K562 (cell line): ENCODE measurements at regions not wholly inside any gene's neighbourhood (a gene's known extent, or its start where the extent isn't known, plus 50 kb on each side); places are given as distances from the start of the nearest gene placed in this dataset.

Experiments used
- ATAC-seq: fragments of 200-7000 bp; cut with Tn5 transposase; 3 replicates; pipeline ENCODE4 v1.9.1; 2020; ENCODE audit warnings: moderate library complexity
- BruUV-seq: library from RNA; stranded (reverse); fragments of 400-500 nt; replicated peaks from 2 replicates; lab custom pipeline; 2021; lab: Mats Ljungman, UMichigan
- CTCF ChIA-PET: fragments of 300-600 bp; formaldehyde crosslinking; extraction: SDS; loops from one replicate; lab custom pipeline; 2021; ENCODE audit warnings: low intra/inter-chr PET ratio; lab: Yijun Ruan, JAX
- POLR2A ChIA-PET: fragments of 300-600, 350-650 bp; sonication (Branson Sonifier 250); formaldehyde crosslinking; extraction: SDS; loops from one replicate; lab custom pipeline; 2021; ENCODE audit warnings: antibody characterized with exemption, inconsistent platforms; lab: Yijun Ruan, JAX
- DNase-seq, 4 experiments: peaks; one replicate each; pipeline versions ENCODE4 v3.0.0 to v3.0.0-alpha.2; 2011 to 2018; ENCODE audit warnings: low spot score in 3 of 4, mixed read lengths in 3 of 4; ENCODE audit errors: extremely low read depth in 1 of 4
- FAIRE-seq: peaks from 2 replicates; lab custom pipeline; 2011; peaks lifted over from hg19 to GRCh38; lab: Jason Lieb, UNC
- H2AFZ ChIP-seq: 2 replicates; pipeline ENCODE4 v1.6.0; 2011; ENCODE audit warnings: low read depth, low read length, control low read depth, inconsistent platforms
- H3K27ac ChIP-seq: fragments of 200-600 bp; 3 replicates; pipeline ENCODE4 v1.8.0; 2011; ENCODE audit warnings: low read depth, mild to moderate bottlenecking, control low read depth, inconsistent platforms, low read length, moderate library complexity, mixed read lengths; ENCODE audit errors: extremely low read depth
- H3K27me3 ChIP-seq, 2 experiments: fragments of 300-600 bp in 1 of 2; 2 replicates in 1 of 2; 3 replicates in 1 of 2; pipeline versions ENCODE4 v1.6.0 to v1.8.0; 2011; ENCODE audit warnings: inconsistent platforms in 2 of 2, low read length in 2 of 2, mild to moderate bottlenecking in 1 of 2, mixed read lengths in 1 of 2, moderate library complexity in 1 of 2; ENCODE audit not compliant: control insufficient read depth in 2 of 2, insufficient read depth in 2 of 2
- H3K36me3 ChIP-seq: fragments of 300-600 bp; 3 replicates; pipeline ENCODE4 v1.8.0; 2011; ENCODE audit warnings: mild to moderate bottlenecking, low read length, inconsistent platforms; ENCODE audit not compliant: control insufficient read depth, insufficient read depth
- H3K4me1 ChIP-seq, 2 experiments: fragments of 200-600 bp in 1 of 2; replicated peaks in 1 of 2; 2 replicates in 1 of 2; 3 replicates in 1 of 2; pipeline versions ENCODE4 v1.5.1 to v1.8.0; 2011; ENCODE audit warnings: inconsistent platforms in 2 of 2, low read length in 2 of 2, mild to moderate bottlenecking in 1 of 2, mixed read lengths in 1 of 2, moderate library complexity in 1 of 2; ENCODE audit not compliant: control insufficient read depth in 2 of 2, insufficient read depth in 2 of 2
- H3K4me2 ChIP-seq: 2 replicates; pipeline ENCODE4 v1.6.1; 2011; ENCODE audit warnings: low read length, control low read depth, inconsistent platforms, mixed read lengths; ENCODE audit not compliant: insufficient read depth
- H3K4me3 ChIP-seq: fragments of 200-600 bp; sonication (generic), shearing (Covaris generic); 2 replicates; pipeline ENCODE4 v1.5.1; 2016; ENCODE audit warnings: control low read depth, inconsistent platforms
- H3K79me2 ChIP-seq: fragments of 200-600 bp; 3 replicates; pipeline ENCODE4 v1.8.0; 2011; ENCODE audit warnings: low read length, inconsistent platforms; ENCODE audit not compliant: control insufficient read depth, insufficient read depth
- H3K9ac ChIP-seq, 2 experiments: 2 replicates each; pipeline versions ENCODE4 v1.6.0 to v1.6.1; 2011; ENCODE audit warnings: low read depth in 2 of 2, low read length in 2 of 2, control low read depth in 1 of 2, inconsistent platforms in 1 of 2, mild to moderate bottlenecking in 1 of 2, mixed read lengths in 1 of 2; ENCODE audit not compliant: insufficient read depth in 1 of 2
- H3K9me1 ChIP-seq: one replicate; pipeline ENCODE4 v1.6.0; 2011; ENCODE audit warnings: inconsistent platforms, mild to moderate bottlenecking, low read length, moderate library complexity; ENCODE audit not compliant: control insufficient read depth, insufficient read depth
- H3K9me3 ChIP-seq: replicated peaks from 2 replicates; pipeline ENCODE4 v1.5.1; 2011; ENCODE audit warnings: low read depth, low read length, inconsistent platforms; ENCODE audit not compliant: control insufficient read depth, insufficient read depth
- H4K20me1 ChIP-seq: replicated peaks from 2 replicates; pipeline ENCODE4 v1.6.1; 2011; ENCODE audit warnings: low read length, inconsistent platforms, mixed read lengths; ENCODE audit not compliant: control insufficient read depth, insufficient read depth
- DACH1 ChIP-seq: fragments of 450-650 bp; IDR thresholded peaks from 2 replicates; pipeline ENCODE4 v1.6.1; 2018; ENCODE audit not compliant: partially characterized antibody
- FOXP1 ChIP-seq: sonication (generic); formaldehyde crosslinking; IDR thresholded peaks from 2 replicates; pipeline ENCODE4 v1.8.0; 2022; ENCODE audit warnings: mild to moderate bottlenecking, missing genetic modification reagents
- HDAC8 ChIP-seq: fragments of 450-650 bp; IDR thresholded peaks from 2 replicates; pipeline ENCODE4 v1.6.1; 2016; ENCODE audit warnings: mild to moderate bottlenecking, missing genetic modification characterization, moderate library complexity, missing compliant biosample characterization
- KLF6 ChIP-seq: fragments of 250-450 bp; sonication (Bioruptor Pico); IDR thresholded peaks from 2 replicates; pipeline ENCODE4 v1.4.0; 2020; ENCODE audit warnings: mild to moderate bottlenecking, moderate library complexity, borderline replicate concordance
- MYBL2 ChIP-seq, 2 experiments: fragments of 450-650 bp in 1 of 2; sonication (generic) in 1 of 2; formaldehyde crosslinking in 1 of 2; IDR thresholded peaks; 2 replicates each; pipeline versions ENCODE4 v1.6.1 to v1.8.1; 2017 to 2022; ENCODE audit warnings: borderline replicate concordance in 1 of 2, inconsistent platforms in 1 of 2, low read depth in 1 of 2, mild to moderate bottlenecking in 1 of 2, missing genetic modification reagents in 1 of 2, moderate library complexity in 1 of 2
- NELFE ChIP-seq: IDR thresholded peaks from 2 replicates; pipeline ENCODE4 v1.6.1; 2011; ENCODE audit warnings: mild to moderate bottlenecking; ENCODE audit not compliant: insufficient read depth, insufficient read length
- NR4A1 ChIP-seq, 2 experiments: fragments of 250-450 bp in 1 of 2; fragments of 450-650 bp in 1 of 2; sonication (Bioruptor Pico) in 1 of 2; IDR thresholded peaks; 2 replicates each; pipeline versions ENCODE4 v1.4.0 to v1.6.1; 2016 to 2020; ENCODE audit warnings: mild to moderate bottlenecking in 2 of 2, missing compliant biosample characterization in 1 of 2, missing genetic modification characterization in 1 of 2, moderate library complexity in 1 of 2
- PHB2 ChIP-seq: fragments of 450-650 bp; IDR thresholded peaks from 2 replicates; pipeline ENCODE4 v1.6.1; 2017; ENCODE audit warnings: low read depth
- RBM14 ChIP-seq: fragments of 200-400 bp; formaldehyde crosslinking; IDR thresholded peaks from 2 replicates; pipeline ENCODE4 v1.6.1; 2018; ENCODE audit warnings: low read depth, mild to moderate bottlenecking, low read length, moderate library complexity, borderline replicate concordance; ENCODE audit not compliant: insufficient read depth
- RFX1 ChIP-seq: fragments of 450-650 bp; IDR thresholded peaks from 2 replicates; pipeline ENCODE4 v1.6.1; 2016; ENCODE audit warnings: mild to moderate bottlenecking, moderate library complexity
- RUNX1 ChIP-seq: sonication (generic); IDR thresholded peaks from 2 replicates; pipeline ENCODE4 v1.6.1; 2016; ENCODE audit warnings: antibody characterized with exemption, low read depth
- TCF7 ChIP-seq: sonication (generic); IDR thresholded peaks from 2 replicates; pipeline ENCODE4 v1.6.1; 2016; ENCODE audit warnings: antibody characterized with exemption, borderline replicate concordance
- XRCC3 ChIP-seq: fragments of 450-650 bp; IDR thresholded peaks from 2 replicates; pipeline ENCODE4 v1.6.1; 2017; ENCODE audit warnings: mild to moderate bottlenecking, moderate library complexity
- ZFP36 ChIP-seq: fragments of 150-350 bp; IDR thresholded peaks from 2 replicates; pipeline ENCODE4 v1.6.1; 2018; ENCODE audit warnings: low read length, low read depth; ENCODE audit not compliant: partially characterized antibody
- ZNF134 ChIP-seq: fragments of 250-450 bp; sonication (Bioruptor Pico); conservative IDR thresholded peaks from 2 replicates; pipeline ENCODE4 v1.4.0; 2020
- ZNF253 ChIP-seq: fragments of 250-450 bp; sonication (Bioruptor Pico); conservative IDR thresholded peaks from 2 replicates; pipeline ENCODE4 v1.6.1; 2021; ENCODE audit warnings: mild to moderate bottlenecking
- ZNF311 ChIP-seq: fragments of 250-450 bp; sonication (Bioruptor Pico); IDR thresholded peaks from 2 replicates; pipeline ENCODE4 v1.4.0; 2020; ENCODE audit warnings: mild to moderate bottlenecking, moderate library complexity
- WGBS: fragments of 100-300 bp; shearing (Covaris generic); methylation state at CpG from one replicate; pipeline ENCODE4 v1.1.6; 2016; ENCODE audit warnings: low coverage, mixed read lengths; ENCODE audit not compliant: insufficient coverage; ENCODE audit errors: missing lambda C conversion rate; 5-methylcytosine and 5-hydroxymethylcytosine counted together
- in situ Hi-C: fragments of 300-500 bp; cut with MboI; formaldehyde crosslinking; loops from 4 replicates; pipeline ENCODE4 v1.15.0; 2018; ENCODE audit warnings: inconsistent platforms, mixed read lengths
- intact Hi-C: fragments of 100-400 bp; cut with micrococcal nuclease; formaldehyde crosslinking; loops from 2 replicates; pipeline ENCODE4 v1.14.2; 2022
- TF ChIP-seq, protein P1 (sequence below): fragments of 450-650 bp; formaldehyde crosslinking; IDR thresholded peaks from 2 replicates; pipeline ENCODE4 v1.4.0; 2020; ENCODE audit warnings: mild to moderate bottlenecking, moderate library complexity
- TF ChIP-seq, protein P2 (sequence below), 2 experiments: fragments of 200-800 bp in 1 of 2; sonication (Bioruptor generic) in 1 of 2; sonication (generic) in 1 of 2; formaldehyde crosslinking in 1 of 2; IDR thresholded peaks in 1 of 2; conservative IDR thresholded peaks in 1 of 2; 2 replicates each; pipeline versions ENCODE4 v1.5.0 to v1.6.1; 2016 to 2020; ENCODE audit warnings: missing compliant biosample characterization in 1 of 2, missing genetic modification characterization in 1 of 2, missing genetic modification reagents in 1 of 2

DNA sequence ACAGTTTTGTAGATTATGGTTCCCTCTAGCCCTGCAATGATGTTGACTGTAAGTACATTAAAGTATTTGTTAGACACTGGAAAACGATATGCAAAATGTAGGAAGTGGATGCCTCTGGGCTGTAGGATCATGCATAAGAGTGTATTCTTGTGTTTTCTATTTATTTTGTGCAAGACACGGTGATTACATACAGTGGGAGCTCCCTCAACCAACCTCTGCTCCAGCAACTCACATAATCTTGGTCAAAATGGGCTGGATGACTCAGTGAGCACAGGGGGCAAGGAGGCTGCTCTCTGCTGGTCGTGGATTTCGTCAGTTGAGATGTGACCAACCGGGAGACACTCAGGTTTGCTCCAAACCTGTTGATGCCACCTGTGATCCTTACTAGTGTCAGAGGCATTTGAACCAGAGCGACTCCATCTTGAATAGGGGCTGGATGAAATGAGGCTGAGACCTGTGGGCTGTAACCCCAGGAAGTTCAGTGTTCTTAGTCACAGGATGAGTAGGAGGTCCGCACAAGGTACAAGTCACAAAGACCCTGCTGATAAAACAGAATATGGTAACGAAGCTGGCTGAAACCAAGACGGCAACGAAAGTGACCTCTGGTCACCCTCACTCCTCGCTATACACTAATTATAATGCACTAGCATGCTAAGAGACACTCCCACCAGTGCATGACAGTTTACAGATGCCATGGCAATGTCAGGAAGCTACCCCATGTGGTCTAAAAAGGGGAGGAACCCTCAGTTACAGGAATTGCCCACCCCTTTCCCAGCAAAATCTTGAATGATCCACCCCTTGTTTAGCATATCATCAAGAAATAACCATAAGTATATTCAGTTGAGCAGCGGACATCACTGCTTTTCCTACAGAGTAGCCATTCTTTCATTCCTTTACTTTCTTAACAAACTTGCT is 56.4 kb upstream of the FAM20C start:
- Histone ChIP-seq H3K9me1 (peaks cover 5% of the 10 kb centered on the region), H3K9ac (no peak overlapping the region), H3K79me2 (no peaks in the 10 kb centered on the region), H3K27ac (no peak overlapping the region), H3K4me1 (peaks cover 0 to 11% of the 10 kb centered on the region in 2 experiments; a peak in 2 of 5 replicates), H2AFZ (no peak overlapping the region), H3K27me3 (peaks cover 54 to 81% of the 10 kb centered on the region in 2 experiments), H3K4me2 (no peak overlapping the region), H3K4me3 (no peak overlapping the region), H3K9me3 (no peaks in the 10 kb centered on the region), H4K20me1 (peaks cover 9% of the 10 kb centered on the region), H3K36me3 (no peaks in the 10 kb centered on the region)
- intact Hi-C loops (no loop called here), in situ Hi-C loops (no loop called here)
- DNase-seq (no peak), FAIRE-seq (peak; percentile 29), ATAC-seq (no peak)
- 0% methylated on average over 12 of the region's 12 CpGs for WGBS
- ChIA-PET POLR2A (interaction anchor here (1.0 kb wide), 1 partner anchor 10 kb away, joined by 5 read pairs; no protein-coding TSS in a partner anchor), CTCF (no interaction called here)
- BruUV-seq, result no TSS peak
- TF ChIP-seq RUNX1 (no peak), RFX1 (peak; percentile 47; the same call in 1 of the 2 replicates), DACH1 (no peak), KLF6 (CRISPR knock-in tag) (0 out of 2 replicates have a peak, but pooled peaks have one; percentile 32), HDAC8 (tag) (peak; percentile 49; the same call in 1 of the 2 replicates), FOXP1 (CRISPR knock-in tag) (no peak), ZNF134 (no peak), NR4A1 (CRISPR knock-in tag; IDR thresholded peaks at IDR 0.05) (no peak), NR4A1 (tag; IDR thresholded peaks at IDR 0.05) (peak; percentile 88), MYBL2 (IDR thresholded peaks at IDR 0.05; ENCODE audit: low read depth) (no peak), MYBL2 (CRISPR knock-in tag; IDR thresholded peaks at IDR 0.05; ENCODE audit: borderline replicate concordance) (no peak), ZNF311 (peak; percentile 59; the same call in 1 of the 2 replicates), ZNF253 (CRISPR knock-in tag) (no peak), PHB2 (no peak), ZFP36 (no peak), TCF7 (no peak), RBM14 (no peak), NELFE (no peak), XRCC3 (no peak)
- TF ChIP-seq, protein P1, sequence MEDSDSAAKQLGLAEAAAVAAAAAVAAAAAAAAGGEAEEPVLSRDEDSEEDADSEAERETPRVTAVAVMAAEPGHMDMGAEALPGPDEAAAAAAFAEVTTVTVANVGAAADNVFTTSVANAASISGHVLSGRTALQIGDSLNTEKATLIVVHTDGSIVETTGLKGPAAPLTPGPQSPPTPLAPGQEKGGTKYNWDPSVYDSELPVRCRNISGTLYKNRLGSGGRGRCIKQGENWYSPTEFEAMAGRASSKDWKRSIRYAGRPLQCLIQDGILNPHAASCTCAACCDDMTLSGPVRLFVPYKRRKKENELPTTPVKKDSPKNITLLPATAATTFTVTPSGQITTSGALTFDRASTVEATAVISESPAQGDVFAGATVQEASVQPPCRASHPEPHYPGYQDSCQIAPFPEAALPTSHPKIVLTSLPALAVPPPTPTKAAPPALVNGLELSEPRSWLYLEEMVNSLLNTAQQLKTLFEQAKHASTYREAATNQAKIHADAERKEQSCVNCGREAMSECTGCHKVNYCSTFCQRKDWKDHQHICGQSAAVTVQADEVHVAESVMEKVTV, result no peak
- TF ChIP-seq, protein P2, sequence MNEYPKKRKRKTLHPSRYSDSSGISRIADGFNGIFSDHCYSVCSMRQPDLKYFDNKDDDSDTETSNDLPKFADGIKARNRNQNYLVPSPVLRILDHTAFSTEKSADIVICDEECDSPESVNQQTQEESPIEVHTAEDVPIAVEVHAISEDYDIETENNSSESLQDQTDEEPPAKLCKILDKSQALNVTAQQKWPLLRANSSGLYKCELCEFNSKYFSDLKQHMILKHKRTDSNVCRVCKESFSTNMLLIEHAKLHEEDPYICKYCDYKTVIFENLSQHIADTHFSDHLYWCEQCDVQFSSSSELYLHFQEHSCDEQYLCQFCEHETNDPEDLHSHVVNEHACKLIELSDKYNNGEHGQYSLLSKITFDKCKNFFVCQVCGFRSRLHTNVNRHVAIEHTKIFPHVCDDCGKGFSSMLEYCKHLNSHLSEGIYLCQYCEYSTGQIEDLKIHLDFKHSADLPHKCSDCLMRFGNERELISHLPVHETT (CRISPR knock-in tag; conservative IDR thresholded peaks at IDR 0.05 in 1 of 2, IDR thresholded peaks at IDR 0.05 in 1 of 2), result 0 out of 4 replicates have a peak, but pooled peaks of 1 of the 2 experiments have one; percentile 54
